ENCODE measurements at regions not wholly inside any gene's neighbourhood (a gene's known extent, or its start where the extent isn't known, plus 50 kb on each side); places are given as distances from the start of the nearest gene placed in this dataset.
"Not testable (repeated sequence)": the region's sequence is repeated elsewhere in the genome, so short reads cannot be mapped to it uniquely, and the experiment has no call there.

- Histone ChIP-seq H3K4me1 (no peaks in the 10 kb centered on the region), H3K4me3 (no peak overlapping the region), H3K9me3 (no peaks in the 10 kb centered on the region), H3K27me3 (no peaks in the 10 kb centered on the region), H3K27ac (no peak overlapping the region), H3K36me3 (no peaks in the 10 kb centered on the region)
- no peak for DNase-seq
- intact Hi-C loops (cut with DNase I): no loop called here
- 89 to 92% methylated on average over 1 of the region's 1 CpG for WGBS, 2 donors
- no peak for ATAC-seq
- TF ChIP-seq CTCF (IDR thresholded peaks at IDR 0.05): no peak
Observed at GRCh38 chr3:159301961-159302360, 500.1 kb downstream of the MFSD1 start.

GRCh38 chr3:159305017-159305416 is 503.2 kb downstream of the MFSD1 start:
- H3K4me1 ChIP-seq: no peaks in the 10 kb centered on the region
- H3K27ac ChIP-seq: no peak overlapping the region
- DNase-seq (no peak), ATAC-seq (no peak)
- H3K9me3 ChIP-seq: no peaks in the 10 kb centered on the region
- no peak overlapping the region for H3K4me3 ChIP-seq
- intact Hi-C loops (cut with DNase I): no loop called here
- H3K27me3 ChIP-seq: no peaks in the 10 kb centered on the region
- no peak for TF ChIP-seq CTCF (IDR thresholded peaks at IDR 0.05)
- H3K36me3 ChIP-seq: no peaks in the 10 kb centered on the region

GRCh38 chr3:159316706-159317105 is 514.9 kb downstream of the MFSD1 start:
- intact Hi-C loops (cut with DNase I); H3K36me3 ChIP-seq; H3K9me3 ChIP-seq; H3K27me3 ChIP-seq; DNase-seq; H3K27ac ChIP-seq; H3K4me3 ChIP-seq; ATAC-seq; H3K4me1 ChIP-seq: not testable (repeated sequence)
- WGBS, 2 donors: 72 to 79% methylated on average over 3 of the region's 3 CpGs

GRCh38 chr3:159319156-159319555 is 517.3 kb downstream of the MFSD1 start:
- H3K4me3 ChIP-seq: no peak overlapping the region
- no peaks in the 10 kb centered on the region for H3K27me3 ChIP-seq
- H3K9me3 ChIP-seq: peaks cover 0 to 9% (median 0%) of the 10 kb centered on the region in 11 donors
- H3K27ac ChIP-seq: no peak overlapping the region
- no peaks in the 10 kb centered on the region for H3K4me1 ChIP-seq
- TF ChIP-seq CTCF (IDR thresholded peaks at IDR 0.05): no peak
- intact Hi-C loops (cut with DNase I): no loop called here
- ATAC-seq (no peak), DNase-seq (no peak)
- no peaks in the 10 kb centered on the region for H3K36me3 ChIP-seq

- no peak overlapping the region for H3K27ac ChIP-seq
- no peaks in the 10 kb centered on the region for H3K4me1 ChIP-seq
- 34 to 36% methylated on average over 8 of the region's 8 CpGs for WGBS, 2 donors
- intact Hi-C loops (cut with DNase I): loop anchor here in 6 of 10 donors (2.0 to 10.0 kb wide), 4 partner anchors 480 to 685 kb away; no protein-coding TSS in a partner anchor
- no peaks in the 10 kb centered on the region for H3K27me3 ChIP-seq
- peak; percentile 26 to 76 (median 64) for TF ChIP-seq CTCF (IDR thresholded peaks at IDR 0.05)
- no peaks in the 10 kb centered on the region for H3K9me3 ChIP-seq
- ATAC-seq (peak in 2 of 8 donors; percentile 44 to 68), DNase-seq (peak in 1 of 2 donors; percentile 40)
- no peaks in the 10 kb centered on the region for H3K36me3 ChIP-seq
- H3K4me3 ChIP-seq: no peak overlapping the region
Observed at GRCh38 chr3:159322322-159322939, 520.6 kb downstream of the MFSD1 start.
